Left kidney (tissue), 1 donor: ENCODE measurements at regions not wholly inside any gene's neighbourhood (a gene's known extent, or its start where the extent isn't known, plus 50 kb on each side); places are given as distances from the start of the nearest gene placed in this dataset.
"Not testable (repeated sequence)": the region's sequence is repeated elsewhere in the genome, so short reads cannot be mapped to it uniquely, and the experiment has no call there.

Source experiments
- DNase-seq: peaks from one replicate; pipeline ENCODE4 v3.0.0-alpha.2; 2013

DNA sequence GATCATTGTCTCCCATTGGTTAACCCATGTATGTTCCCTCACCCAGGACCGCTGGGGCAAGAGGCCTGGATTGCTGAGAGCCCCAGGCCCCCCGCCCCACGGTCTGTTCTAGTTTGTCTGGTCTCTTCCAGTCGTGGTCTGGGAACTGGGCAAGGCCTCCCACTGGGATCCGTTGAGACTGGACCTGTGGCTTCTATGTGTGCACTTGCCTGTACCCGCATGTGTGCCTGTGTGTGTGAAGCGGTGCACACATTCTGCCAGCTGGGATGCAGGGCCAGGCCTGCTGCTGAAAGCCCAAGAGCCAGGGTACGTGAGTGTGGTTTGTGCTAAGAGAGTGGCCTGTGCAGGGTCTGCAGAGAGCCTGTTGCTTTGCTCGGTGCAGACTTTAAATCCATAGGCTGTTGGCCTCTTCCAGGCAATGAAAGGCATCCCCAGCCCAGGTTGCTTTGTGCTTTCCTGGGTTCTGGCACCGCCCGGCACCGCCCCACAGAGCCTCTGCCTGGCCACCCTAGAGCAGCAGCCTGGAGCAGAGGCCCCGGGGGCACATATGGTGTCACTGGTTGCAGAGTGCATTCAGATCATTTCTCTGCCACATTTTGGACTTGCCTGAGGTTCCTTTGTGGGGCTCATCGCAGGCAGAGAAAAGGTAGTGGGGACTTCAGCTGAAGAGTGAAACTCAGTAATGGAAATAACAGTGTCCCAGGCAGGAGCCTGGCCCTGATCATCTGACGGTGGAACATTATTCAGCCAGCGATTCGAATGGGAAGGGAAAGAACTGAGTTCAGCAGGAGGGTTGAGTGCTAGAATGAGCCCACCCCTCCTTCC is 215.5 kb downstream of the GLRX3 start:
- DNase-seq, result no peak

DNA sequence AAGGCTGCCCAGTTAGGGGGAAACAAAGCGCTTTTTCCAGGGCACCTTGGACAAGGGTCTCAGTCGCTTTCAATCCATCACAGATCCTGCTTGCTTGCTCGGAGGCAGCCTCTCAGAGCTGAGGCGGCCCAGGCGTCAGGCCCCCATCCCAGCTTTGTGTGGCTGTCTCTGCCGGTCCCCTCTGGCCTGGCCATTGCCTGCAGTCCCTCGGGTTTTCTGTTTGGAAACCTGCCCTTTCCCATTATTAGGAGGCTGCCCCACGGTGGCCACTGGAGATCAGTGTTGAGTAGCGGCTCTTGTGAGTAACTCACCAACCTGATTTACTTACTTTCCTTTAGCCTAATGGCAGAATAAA is 216.1 kb downstream of the GLRX3 start:
- no peak for DNase-seq

DNA sequence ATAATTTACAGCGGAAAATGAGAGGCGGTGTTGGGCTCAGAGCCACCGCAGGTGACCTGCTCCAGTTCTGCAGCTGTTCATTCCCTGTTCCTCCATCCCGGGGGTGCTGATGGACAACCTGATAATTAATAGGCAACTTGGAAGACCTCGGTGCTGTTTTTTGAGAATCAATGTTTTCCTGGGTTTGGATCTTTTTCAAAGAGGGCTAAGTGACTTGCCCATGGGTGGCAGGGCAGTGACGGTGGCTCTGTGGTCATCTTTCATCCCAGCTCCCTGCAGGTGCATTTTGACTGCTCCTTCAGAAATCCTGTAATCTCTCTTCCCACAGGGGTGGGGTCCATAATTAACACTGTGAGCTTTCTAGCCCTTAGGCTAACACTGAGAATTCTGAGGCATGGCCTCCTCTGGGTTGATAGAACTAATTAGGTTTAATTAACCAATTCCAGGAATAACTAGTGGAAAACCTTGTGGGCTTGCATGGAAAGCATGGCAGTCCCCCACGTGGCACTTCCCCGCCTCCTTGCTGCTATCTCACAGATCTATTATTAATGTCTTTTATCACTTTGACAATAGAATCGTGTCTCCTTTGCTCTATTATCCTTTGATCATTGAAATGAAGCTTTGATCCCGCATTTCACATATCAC is 217.9 kb downstream of the GLRX3 start:
- DNase-seq, result no peak

DNA sequence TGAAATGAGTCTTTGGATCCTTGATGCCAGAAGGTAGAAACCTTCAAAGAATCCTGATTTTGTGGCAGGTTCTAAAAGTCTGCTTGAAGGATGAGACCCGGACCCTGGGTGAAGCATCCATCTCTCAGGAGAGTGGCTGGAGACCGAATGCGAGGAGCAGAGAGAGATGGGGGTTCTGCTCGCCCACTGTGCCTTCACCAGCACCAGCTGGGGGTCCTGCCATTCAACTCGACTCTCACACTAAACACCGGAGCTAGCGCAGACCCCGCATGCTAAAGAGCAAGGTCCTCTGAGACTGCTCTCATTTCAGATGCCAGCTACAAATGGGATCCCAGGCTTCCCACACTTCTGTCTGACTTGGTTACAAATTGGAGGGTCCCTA is 218.4 kb downstream of the GLRX3 start:
- no peak for DNase-seq

DNA sequence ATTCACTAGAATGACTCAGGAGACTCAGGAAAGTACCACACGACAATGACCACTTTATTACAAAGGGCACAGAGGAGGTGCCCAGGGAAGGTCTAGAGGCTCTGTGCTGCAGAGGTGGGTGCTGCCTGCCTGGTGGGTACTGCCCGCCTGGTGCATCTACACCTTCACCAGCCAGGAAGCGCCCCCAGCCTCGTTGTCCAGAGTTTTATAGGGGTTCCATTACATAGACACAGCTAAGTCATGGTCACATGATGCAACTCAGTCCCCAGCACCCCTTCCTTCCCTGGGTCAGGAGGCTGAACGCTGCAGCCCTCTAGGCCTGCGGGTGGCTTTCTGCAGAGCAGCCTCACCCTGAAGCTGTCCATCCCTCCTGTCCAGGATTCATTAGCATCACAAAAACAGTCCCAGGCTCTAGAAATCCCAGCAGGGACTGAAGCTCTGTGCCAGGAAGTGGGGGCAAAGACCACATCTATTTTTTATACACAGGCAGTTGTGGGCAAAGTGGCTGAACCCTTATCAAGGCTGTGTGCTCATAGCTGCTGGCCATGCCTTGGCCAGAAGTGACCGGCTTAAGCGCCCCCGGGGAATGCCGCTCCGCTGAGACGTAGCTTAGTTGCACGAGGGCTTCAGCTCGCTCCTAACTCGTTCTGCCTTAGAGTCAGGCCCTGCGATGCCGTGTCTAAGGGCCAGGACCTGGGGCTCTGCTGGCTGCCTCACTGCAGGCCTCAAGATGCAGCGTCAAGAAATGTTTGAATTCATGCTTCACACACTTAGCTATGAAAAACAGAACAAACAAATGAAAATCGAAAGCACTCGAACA is 219.0 kb downstream of the GLRX3 start:
- DNase-seq, result no peak

DNA sequence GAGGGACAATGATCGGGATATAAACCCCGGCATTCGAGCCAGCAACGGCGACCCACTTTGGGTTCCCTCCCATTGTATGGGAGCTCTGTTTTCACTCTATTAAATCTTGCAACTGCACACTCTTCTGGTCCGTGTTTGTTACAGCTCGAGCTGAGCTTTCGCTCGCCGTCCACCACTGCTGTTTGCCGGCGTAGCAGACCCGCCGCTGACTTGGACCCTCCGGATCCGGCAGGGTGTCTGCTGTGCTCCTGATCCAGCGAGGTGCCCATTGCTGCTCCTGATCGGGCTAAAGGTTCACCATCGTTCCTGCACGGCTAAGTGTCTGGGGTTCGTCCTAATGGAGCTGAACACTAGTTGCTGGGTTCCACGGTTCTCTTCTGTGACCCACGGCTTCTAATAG is 220.2 kb downstream of the GLRX3 start:
- DNase-seq, result not testable (repeated sequence)

DNA sequence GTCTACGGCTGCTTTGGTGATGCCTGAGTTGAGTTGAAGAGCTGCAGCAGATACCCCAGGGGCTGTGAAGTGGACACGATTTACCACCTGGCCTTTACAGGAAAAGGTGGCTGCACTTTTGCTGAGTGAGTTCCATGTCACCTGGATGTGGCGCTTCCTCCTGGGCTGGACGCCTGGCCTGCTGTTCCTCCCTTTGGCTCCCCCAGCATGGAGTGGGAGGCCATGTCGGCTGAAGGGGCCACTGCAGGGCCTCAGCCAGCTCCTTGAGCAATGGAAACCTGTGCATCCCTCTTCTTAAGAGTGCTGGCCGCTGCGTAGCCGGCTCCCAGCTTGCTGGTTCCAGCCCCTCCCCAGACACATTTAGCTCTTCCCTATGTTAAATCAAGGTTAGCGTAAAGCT is 221.0 kb downstream of the GLRX3 start:
- no peak for DNase-seq

DNA sequence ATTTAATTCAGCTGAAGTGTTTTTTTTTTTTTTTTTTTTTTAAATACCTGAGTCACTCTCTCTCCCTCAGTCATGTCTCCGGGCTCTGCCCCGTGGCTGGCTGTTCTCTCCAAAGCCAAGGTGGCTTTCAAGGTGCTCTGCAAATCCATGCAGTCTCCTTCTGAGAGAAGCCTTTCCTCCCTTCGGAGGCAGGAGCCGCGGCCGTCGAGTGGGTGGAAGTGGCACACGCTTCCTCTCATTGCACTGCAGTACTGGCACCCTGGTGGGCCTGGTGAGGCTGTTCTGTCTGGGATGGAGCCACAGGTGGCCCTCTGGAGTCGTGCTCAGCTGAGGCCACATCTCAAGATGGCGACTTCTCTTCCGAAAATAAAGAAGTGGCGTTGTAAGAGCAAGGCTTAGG is 221.8 kb downstream of the GLRX3 start:
- DNase-seq, result no peak

DNA sequence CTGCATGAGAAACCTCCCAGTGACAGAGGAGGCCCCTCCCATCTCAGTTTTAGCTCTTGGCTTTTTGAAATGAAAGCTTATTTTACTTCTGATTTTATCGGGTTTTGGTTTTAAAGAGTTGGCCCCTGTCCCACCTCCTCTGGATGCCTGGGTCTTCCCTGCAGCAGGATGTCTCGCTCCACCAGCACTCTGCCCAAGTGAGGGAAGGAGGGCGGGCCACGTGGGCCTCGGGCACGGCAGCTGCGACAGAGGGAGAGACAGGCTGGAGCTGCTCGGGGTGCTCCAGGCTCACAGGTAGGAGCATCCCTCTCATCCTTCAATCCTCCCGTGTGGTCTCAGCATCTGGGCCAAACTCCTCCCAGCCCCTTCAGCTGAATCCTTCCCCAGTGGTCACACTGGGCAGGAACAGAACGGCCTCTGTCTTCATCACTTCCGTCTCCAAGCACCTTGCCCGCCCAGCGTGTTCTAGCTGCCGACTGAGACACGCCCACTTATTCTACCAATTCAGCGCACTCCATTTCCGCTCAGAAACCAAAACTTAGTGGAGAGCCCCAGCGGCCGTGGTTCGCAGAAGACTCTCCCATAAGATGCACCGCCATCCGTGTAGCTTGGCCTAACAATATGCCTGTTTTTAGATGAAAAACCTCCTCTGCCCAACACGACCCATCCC is 222.9 kb downstream of the GLRX3 start:
- DNase-seq, result no peak

DNA sequence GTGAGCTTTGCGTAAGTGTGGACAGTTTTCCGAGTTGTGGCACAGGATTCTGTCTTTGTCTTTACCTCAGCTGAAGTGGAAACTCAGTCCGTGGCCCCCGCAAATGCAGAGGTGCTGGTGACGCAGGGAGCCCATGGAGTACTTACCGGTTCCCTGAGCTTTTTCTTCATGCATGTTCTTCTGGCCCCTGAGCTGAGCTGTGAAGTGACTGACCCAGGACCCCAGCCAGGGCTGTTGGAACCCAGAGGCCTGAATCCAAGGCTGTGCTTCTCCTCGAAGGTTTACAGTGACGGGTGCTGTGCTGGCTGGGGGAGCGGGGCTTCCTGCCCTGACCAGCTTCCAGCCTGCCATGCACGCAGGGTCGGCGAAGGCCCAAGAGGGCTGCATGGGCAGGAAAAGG is 223.5 kb downstream of the GLRX3 start:
- DNase-seq, result no peak

DNA sequence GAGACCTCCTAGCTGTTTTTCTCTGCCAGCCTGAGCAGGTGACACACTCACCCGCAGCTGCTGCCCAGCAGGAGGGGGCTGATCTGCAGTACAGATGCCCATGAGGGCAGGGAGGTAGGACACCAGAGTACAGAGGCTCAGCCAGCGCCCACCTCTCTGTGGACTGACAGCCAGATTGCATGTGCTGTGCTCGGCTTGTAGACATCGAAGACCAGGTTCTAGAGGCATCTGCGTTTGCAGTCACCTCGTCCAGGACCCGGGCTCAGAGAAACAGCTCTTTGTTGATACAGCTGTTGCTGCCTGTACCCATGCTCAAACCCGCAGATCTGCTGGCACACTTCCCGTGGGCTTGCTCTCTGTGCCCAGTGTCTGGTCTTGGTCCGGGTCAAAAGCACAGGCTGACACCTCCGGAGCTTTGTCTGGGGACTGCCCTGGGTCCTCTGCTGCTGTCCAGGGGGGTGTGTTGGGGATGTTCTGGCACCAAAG is 224.7 kb downstream of the GLRX3 start:
- no peak for DNase-seq

DNA sequence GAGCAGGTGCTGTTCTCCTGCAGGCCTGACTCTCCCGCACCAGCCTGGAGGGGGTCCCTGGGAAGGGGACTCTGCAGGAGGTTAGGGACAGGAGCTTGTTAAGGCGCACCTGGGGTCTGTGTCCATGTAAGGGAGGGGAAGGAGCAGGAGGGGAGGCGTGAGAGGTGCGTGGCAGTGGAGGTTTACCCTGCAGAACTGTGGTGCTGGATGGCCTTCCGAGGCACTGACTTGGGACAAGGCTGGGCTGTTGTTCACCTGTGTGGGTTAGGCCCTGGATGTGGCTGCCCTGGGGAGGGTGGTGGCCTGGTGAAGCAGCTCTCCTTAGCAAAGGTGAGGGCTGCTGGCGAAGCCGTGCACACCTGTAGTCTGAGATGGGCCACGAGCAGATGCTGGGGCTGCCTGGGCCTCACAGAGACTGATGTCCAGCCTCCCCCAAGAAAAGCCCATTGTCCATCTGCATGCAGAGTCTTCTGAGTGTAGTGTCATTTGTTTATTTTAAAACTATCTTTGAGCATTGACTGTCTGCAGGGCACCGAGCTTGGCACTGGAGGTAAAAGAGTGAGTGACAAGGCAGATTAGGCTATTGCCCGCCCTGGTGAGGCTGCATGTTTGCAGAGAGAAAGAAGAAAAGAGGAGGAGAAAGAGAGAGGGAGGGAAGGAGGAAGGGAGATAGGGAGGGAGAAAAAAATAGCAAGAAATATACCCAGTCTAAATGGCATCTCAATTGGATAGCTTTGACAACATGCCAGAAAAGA is 225.3 kb downstream of the GLRX3 start:
- DNase-seq, result no peak

DNA sequence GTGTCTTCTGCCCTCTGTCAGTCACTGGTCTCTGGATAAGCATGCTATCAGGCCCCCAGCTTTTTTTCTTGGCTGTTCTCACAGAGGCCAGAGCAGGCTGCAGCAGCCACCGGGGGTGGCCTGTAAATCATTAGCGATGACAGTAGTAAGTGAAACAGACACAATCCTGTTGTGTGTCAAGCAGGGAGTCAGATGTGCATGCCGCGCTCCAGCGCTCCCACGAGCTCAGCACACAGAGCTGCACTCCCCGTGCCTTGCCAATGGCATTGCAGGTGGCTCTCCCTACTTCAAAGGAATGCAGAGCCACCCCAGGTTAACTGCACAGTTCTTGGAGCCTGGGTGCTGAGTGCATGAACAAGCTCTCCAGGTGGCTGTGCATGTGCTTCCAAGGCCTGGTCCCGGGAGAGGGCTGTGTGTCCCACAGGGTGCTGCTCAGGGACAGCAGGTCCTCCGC is 226.1 kb downstream of the GLRX3 start:
- DNase-seq, result peak; percentile 75

DNA sequence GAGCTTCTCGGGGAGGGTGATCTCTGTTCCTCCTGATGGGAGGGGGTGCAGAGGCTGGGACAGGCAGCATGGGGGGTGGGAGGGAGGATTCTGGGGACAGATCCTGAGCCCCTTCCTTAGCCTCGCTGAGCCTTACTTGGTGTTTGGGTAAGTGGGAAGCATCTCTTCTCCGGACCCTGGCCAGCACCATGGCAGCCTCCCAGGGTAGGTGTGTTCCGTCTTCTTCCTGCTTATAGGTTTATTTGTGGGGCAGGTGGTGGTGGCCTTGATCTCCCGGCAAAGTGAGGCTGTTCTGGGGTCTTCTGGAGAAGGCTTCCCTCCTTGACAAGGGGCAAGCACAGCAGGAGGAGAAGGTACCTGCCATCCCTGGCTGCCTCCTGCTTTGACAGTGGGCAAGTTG is 226.9 kb downstream of the GLRX3 start:
- no peak for DNase-seq

DNA sequence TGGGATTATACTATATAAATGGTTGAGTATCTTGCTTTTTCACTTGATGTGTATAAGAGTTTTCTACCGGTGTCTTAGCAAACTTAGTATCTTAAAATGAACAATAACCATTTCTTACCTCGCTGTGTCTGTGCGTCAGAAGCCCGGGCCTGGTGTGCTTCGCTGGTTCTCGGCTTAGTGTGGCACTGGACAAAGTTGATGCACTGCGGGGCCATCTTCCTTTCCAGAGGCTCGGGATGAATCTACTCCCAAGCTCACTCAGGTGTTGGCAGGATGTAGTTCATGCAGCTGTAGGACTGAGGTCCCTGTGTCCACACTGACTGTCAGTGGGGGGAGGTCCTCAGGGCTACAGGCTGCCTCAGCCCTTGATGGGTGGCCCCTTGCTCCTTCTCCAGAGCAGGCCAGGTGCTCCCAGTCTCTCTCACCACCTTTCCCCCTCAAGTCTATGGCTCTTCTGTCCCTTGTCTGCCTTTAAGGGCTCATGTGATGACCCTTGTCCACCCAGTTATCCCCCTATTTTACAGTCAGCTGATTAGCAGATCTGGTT is 227.8 kb downstream of the GLRX3 start:
- DNase-seq, result no peak

DNA sequence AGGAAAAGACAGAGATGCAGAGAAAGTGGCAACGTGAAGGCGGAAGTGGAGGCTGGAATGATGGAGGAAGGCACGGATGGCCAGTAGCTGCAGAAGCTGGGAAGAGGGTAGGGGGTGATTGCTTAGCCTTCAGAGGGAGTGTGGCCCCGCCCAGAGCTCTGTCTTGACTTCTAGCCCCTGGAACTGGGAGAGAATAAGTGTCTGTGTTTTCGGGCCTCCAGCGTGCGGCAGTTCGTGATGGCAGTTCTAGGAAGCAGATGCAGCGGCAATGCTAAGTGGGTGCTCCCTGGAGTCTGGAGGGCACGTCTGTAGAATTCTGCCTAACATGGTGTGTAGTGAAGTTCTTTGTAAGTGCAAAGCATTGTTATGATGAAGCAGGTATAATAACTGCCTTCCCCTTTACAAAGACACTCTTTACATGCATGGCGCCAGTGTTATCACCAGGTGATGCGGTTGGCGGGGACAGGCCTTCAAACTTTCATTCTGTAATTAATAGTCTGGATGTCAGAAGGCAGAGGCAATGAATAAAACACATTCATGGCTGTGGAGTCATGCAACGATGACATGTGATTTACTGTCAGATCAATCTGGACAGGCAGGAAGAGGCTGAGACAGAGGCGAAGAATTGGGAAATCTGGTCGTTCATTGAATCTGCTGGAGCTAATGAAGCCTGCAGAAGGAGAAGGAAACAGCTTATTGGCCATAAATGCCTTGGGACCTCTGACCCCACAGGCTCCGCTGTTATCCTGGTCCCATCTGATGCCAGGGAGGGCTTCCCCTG is 228.6 kb downstream of the GLRX3 start:
- no peak for DNase-seq

DNA sequence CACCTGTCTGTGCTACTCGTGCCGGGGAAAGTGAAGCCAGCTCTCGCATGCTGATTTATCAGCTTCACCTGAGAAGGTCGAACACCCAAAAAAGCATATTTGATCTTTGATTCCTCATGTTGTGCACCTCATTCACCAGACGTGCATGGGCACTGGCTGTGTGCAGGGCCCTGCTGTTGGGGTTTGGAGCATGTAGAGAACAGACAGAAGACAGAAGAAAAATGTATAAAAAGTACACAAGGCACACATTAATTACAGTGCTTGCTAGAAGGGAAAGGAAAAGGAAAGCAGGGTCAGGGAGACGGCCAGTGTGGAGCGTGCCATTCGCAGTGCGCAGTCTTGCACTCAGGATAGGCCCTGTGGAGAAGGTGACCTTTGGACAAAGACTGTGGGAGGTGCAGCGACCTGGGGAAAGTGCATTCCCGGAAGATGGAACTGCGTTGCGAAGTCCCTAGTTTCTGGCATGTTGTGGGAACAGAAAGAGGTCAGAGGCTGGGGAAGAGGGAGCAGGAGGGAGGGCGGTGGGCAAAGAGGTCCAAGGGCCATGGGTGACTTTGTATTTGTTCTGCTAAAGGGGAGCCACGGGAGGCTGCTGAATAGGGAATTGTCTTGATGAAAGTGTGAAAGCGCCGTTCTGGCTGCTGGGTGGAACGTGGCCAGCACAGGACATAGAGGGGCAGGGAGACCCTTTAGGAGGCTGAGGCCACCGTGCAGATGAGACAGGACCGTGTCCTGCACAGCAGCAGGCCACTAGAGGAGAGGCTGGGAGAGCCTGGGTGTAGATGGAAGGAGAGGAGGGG is 232.8 kb downstream of the GLRX3 start:
- no peak for DNase-seq

DNA sequence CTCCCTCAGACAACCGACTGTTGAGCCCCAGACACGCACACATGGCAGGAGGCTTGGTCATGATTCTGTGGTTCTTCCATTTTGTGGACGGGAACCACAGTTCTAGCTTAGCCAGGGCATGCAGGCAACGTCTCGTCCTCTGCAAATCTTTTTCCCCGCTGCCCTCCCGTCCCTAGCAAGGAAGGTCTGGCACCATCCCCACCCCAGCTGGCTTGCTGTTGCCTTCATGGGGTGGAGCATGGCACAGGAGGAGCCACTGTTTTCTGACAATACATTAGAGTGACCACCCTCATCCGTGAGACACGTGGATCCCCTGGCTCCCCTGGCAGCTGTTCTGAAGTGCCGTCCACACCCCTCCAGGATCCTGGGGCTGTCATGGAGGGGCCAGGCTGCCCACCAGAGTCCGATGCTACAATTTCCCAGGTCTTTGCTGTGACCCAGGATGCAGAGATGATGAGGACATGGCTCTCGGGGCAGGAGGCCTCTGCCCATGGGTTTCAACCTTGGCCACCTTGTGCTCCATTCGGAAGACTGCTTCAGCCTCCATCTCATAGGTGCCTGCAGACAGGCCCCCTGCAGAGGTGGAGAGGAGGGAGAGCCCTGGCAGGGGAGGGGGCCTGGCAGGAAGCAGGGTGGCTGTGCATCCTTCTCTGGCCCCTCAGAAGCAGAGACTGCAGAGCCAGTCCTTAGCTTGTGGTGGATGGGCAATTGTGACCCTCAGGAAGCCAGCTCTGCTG is 233.6 kb downstream of the GLRX3 start:
- DNase-seq, result no peak

DNA sequence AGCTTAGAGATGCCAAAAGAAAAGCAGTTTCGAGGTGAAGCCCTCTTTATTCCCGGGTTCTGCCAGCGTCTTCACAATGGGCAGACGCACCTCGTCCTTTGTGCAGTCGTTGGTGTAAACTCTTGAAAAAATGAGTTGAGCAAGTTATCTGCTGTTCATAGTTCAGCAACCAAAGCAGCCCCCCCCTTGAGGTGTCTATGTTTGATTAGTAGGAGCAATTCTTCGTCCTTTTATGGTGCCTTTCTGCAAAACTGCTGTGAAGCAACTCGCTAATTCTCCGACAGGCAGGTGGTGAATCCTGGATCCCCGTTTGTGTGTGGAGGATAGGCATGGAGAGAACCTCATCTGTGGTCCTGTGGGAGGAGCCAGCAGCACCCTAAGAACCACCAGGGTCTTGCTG is 234.5 kb downstream of the GLRX3 start:
- DNase-seq, result no peak
